Body of pancreas (tissue), 4 donors: ENCODE measurements at regions not wholly inside any gene's neighbourhood (a gene's known extent, or its start where the extent isn't known, plus 50 kb on each side); places are given as distances from the start of the nearest gene placed in this dataset.

Source experiments
- CTCF ChIP-seq, 7 experiments: fragments of 450-650 bp in 4 of 7; fragments of 200-600 bp in 3 of 7; sonication (generic) in 3 of 7; IDR thresholded peaks; one replicate each; pipeline ENCODE4 v1.5.1; 2016 to 2019; ENCODE audit warnings: antibody characterized with exemption in 7 of 7
- POLR2A ChIP-seq, 3 donors: fragments of 450-650 bp; IDR thresholded peaks; one replicate each; pipeline ENCODE4 v1.6.1; 2016; ENCODE audit warnings: antibody characterized with exemption in 3 of 3, mild to moderate bottlenecking in 2 of 3

- TF ChIP-seq CTCF (IDR thresholded peaks at IDR 0.05) (no peak), POLR2A (IDR thresholded peaks at IDR 0.05) (no peak)
Observed at GRCh38 chr1:201644197-201644596, 105.3 kb downstream of the NAV1 start.
